ENCODE measurements at regions not wholly inside any gene's neighbourhood (a gene's known extent, or its start where the extent isn't known, plus 50 kb on each side); places are given as distances from the start of the nearest gene placed in this dataset.
"Not testable (repeated sequence)": the region's sequence is repeated elsewhere in the genome, so short reads cannot be mapped to it uniquely, and the experiment has no call there.

GRCh38 chr16:65271996-65272395 lies 150.1 kb upstream of the CDH11 start:
- Histone ChIP-seq H3K27me3 (no peaks in the 10 kb centered on the region), H3K4me3 (no peak overlapping the region), H3K27ac (no peak overlapping the region), H4K20me1 (no peaks in the 10 kb centered on the region), H3K36me3 (no peaks in the 10 kb centered on the region), H3K4me1 (no peaks in the 10 kb centered on the region), H3K9me3 (replicated peaks in 1 of 11) (no peaks in the 10 kb centered on the region), H3K4me2 (no peak overlapping the region), H3K9ac (no peak overlapping the region)
- TF ChIP-seq Cebpa-rat (IDR thresholded peaks at IDR 0.05): no peak

- Histone ChIP-seq H3K36me3 (no peaks in the 10 kb centered on the region), H4K20me1 (no peaks in the 10 kb centered on the region), H3K27ac (no peak overlapping the region), H3K9ac (no peak overlapping the region), H3K4me1 (no peaks in the 10 kb centered on the region), H3K4me3 (no peak overlapping the region), H3K9me3 (replicated peaks in 1 of 11) (no peaks in the 10 kb centered on the region), H3K27me3 (no peaks in the 10 kb centered on the region), H3K4me2 (no peak overlapping the region)
- no peak for TF ChIP-seq Cebpa-rat (IDR thresholded peaks at IDR 0.05)
Observed at GRCh38 chr16:65268331-65268730, 146.5 kb upstream of the CDH11 start.

GRCh38 chr16:65263896-65264295 lies 142.0 kb upstream of the CDH11 start:
- no peak for TF ChIP-seq Cebpa-rat (IDR thresholded peaks at IDR 0.05)
- H3K9ac ChIP-seq: no peak overlapping the region
- H3K36me3 ChIP-seq: no peaks in the 10 kb centered on the region
- H3K27ac ChIP-seq: no peak overlapping the region
- H3K4me3 ChIP-seq: no peak overlapping the region
- no peaks in the 10 kb centered on the region for H3K27me3 ChIP-seq
- H3K9me3 ChIP-seq (replicated peaks in 1 of 11): peaks cover 0 to 16% (median 7%) of the 10 kb centered on the region in 11 experiments; a peak in 7 of 22 replicates
- H3K4me2 ChIP-seq: no peak overlapping the region
- H3K4me1 ChIP-seq: no peaks in the 10 kb centered on the region
- no peaks in the 10 kb centered on the region for H4K20me1 ChIP-seq

- Histone ChIP-seq H3K27ac (no peak overlapping the region), H3K36me3 (no peaks in the 10 kb centered on the region), H3K4me3 (no peak overlapping the region), H3K9ac (no peak overlapping the region), H4K20me1 (no peaks in the 10 kb centered on the region), H3K9me3 (replicated peaks in 1 of 11) (peaks cover 0 to 16% (median 7%) of the 10 kb centered on the region in 11 experiments; a peak in 7 of 22 replicates), H3K4me2 (no peak overlapping the region), H3K27me3 (no peaks in the 10 kb centered on the region), H3K4me1 (no peaks in the 10 kb centered on the region)
- no peak for TF ChIP-seq Cebpa-rat (IDR thresholded peaks at IDR 0.05)
Observed at GRCh38 chr16:65260746-65261145, 138.9 kb upstream of the CDH11 start.

GRCh38 chr16:65254144-65254543 lies 132.3 kb upstream of the CDH11 start:
- no peak for TF ChIP-seq Cebpa-rat (IDR thresholded peaks at IDR 0.05)
- Histone ChIP-seq H3K9me3 (replicated peaks in 1 of 11) (no peaks in the 10 kb centered on the region), H3K4me3 (no peak overlapping the region), H3K27ac (no peak overlapping the region), H3K27me3 (no peaks in the 10 kb centered on the region), H3K9ac (no peak overlapping the region), H3K4me1 (no peaks in the 10 kb centered on the region), H3K36me3 (no peaks in the 10 kb centered on the region), H3K4me2 (no peak overlapping the region), H4K20me1 (no peaks in the 10 kb centered on the region)

- no peak overlapping the region for H3K27ac ChIP-seq
- no peaks in the 10 kb centered on the region for H3K9me3 ChIP-seq (replicated peaks in 1 of 11)
- no peak for TF ChIP-seq Cebpa-rat (IDR thresholded peaks at IDR 0.05)
Observed at GRCh38 chr16:65249768-65250167, 127.9 kb upstream of the CDH11 start.

GRCh38 chr16:65244787-65245186 lies 122.9 kb upstream of the CDH11 start:
- no peak overlapping the region for H3K27ac ChIP-seq
- H3K4me1 ChIP-seq: no peaks in the 10 kb centered on the region
- no peaks in the 10 kb centered on the region for H3K9me3 ChIP-seq (replicated peaks in 1 of 11)
- no peaks in the 10 kb centered on the region for H3K27me3 ChIP-seq
- no peak overlapping the region for H3K4me3 ChIP-seq
- TF ChIP-seq Cebpa-rat (IDR thresholded peaks at IDR 0.05): no peak
- H3K36me3 ChIP-seq: no peaks in the 10 kb centered on the region
- H3K4me2 ChIP-seq: no peak overlapping the region
- H3K9ac ChIP-seq: no peak overlapping the region
- H4K20me1 ChIP-seq: no peaks in the 10 kb centered on the region

More at GRCh38 chr16:65249768-65250167, 127.9 kb upstream of the CDH11 start:
- Histone ChIP-seq H3K27me3 (no peaks in the 10 kb centered on the region), H3K4me2 (no peak overlapping the region), H3K36me3 (no peaks in the 10 kb centered on the region), H4K20me1 (no peaks in the 10 kb centered on the region), H3K4me3 (no peak overlapping the region), H3K9ac (no peak overlapping the region), H3K4me1 (no peaks in the 10 kb centered on the region)

- Histone ChIP-seq H3K4me3 (no peak overlapping the region), H3K9me3 (replicated peaks in 1 of 11) (peaks cover 0 to 3% (median 0%) of the 10 kb centered on the region in 11 experiments; a peak in 1 of 22 replicates), H3K4me2 (no peak overlapping the region), H3K4me1 (no peaks in the 10 kb centered on the region), H3K9ac (no peak overlapping the region), H4K20me1 (no peaks in the 10 kb centered on the region), H3K36me3 (no peaks in the 10 kb centered on the region), H3K27ac (no peak overlapping the region), H3K27me3 (no peaks in the 10 kb centered on the region)
- no peak for TF ChIP-seq Cebpa-rat (IDR thresholded peaks at IDR 0.05)
Observed at GRCh38 chr16:65235339-65236177, 113.7 kb upstream of the CDH11 start.

- not testable (repeated sequence) for H3K36me3 ChIP-seq; H3K4me3 ChIP-seq; H3K9me3 ChIP-seq (replicated peaks in 1 of 11); H3K4me2 ChIP-seq; H4K20me1 ChIP-seq; H3K9ac ChIP-seq; H3K27me3 ChIP-seq; H3K4me1 ChIP-seq; H3K27ac ChIP-seq
Observed at GRCh38 chr16:65234721-65235320, 113.0 kb upstream of the CDH11 start.

GRCh38 chr16:65229191-65229662 lies 107.4 kb upstream of the CDH11 start:
- no peaks in the 10 kb centered on the region for H3K9me3 ChIP-seq (replicated peaks in 1 of 11)
- no peak overlapping the region for H3K4me2 ChIP-seq
- no peak for TF ChIP-seq Cebpa-rat (IDR thresholded peaks at IDR 0.05)
- no peaks in the 10 kb centered on the region for H4K20me1 ChIP-seq
- H3K4me3 ChIP-seq: no peak overlapping the region
- H3K36me3 ChIP-seq: no peaks in the 10 kb centered on the region
- H3K27ac ChIP-seq: no peak overlapping the region
- H3K4me1 ChIP-seq: no peaks in the 10 kb centered on the region
- no peak overlapping the region for H3K9ac ChIP-seq
- no peaks in the 10 kb centered on the region for H3K27me3 ChIP-seq

All from BLaER1 treated with 17β-estradiol and CSF1 and Interleukin-3, amounts not matched to agents 10 nM and 100 nM (cell line).